A549 (cell line): ENCODE measurements at regions not wholly inside any gene's neighbourhood (a gene's known extent, or its start where the extent isn't known, plus 50 kb on each side); places are given as distances from the start of the nearest gene placed in this dataset.

Experiments used
- ATAC-seq, 2 experiments: fragments of 200-7000 bp in 1 of 2; fragments of >200 bp in 1 of 2; cut with Nextera tagmentation in 1 of 2; cut with Tn5 transposase in 1 of 2; 3 replicates each; pipeline versions ENCODE4 v1.8.0 to v1.9.1; 2018 to 2020; ENCODE audit warnings: mild to moderate bottlenecking in 1 of 2, moderate library complexity in 1 of 2
- CTCF ChIA-PET: fragments of 300-600 bp; sonication (Branson Sonifier 250); formaldehyde crosslinking; extraction: SDS; loops from one replicate; lab custom pipeline; 2021; ENCODE audit warnings: antibody characterized with exemption, inconsistent platforms; lab: Yijun Ruan, JAX
- POLR2A ChIA-PET: fragments of 350-600 bp; formaldehyde crosslinking; extraction: SDS; loops from one replicate; lab custom pipeline; 2021; ENCODE audit warnings: antibody characterized with exemption, inconsistent platforms; lab: Yijun Ruan, JAX
- DNase-seq, 2 experiments: peaks; one replicate each; pipeline versions ENCODE4 v3.0.0 to v3.0.0-alpha.2; 2011 to 2016; ENCODE audit warnings: low read depth in 1 of 2, low spot score in 1 of 2
- FAIRE-seq: peaks from 2 replicates; lab custom pipeline; 2011; peaks lifted over from hg19 to GRCh38; lab: Jason Lieb, UNC
- H3K27ac ChIP-seq, 2 experiments: fragments of >200 bp; sonication (Bioruptor Twin); formaldehyde crosslinking; 3 replicates each; pipeline ENCODE4 v1.5.1; 2016 to 2017
- H3K4me1 ChIP-seq: fragments of >200 bp; sonication (Bioruptor Twin); formaldehyde crosslinking; 3 replicates; pipeline ENCODE4 v1.6.1; 2016
- H3K4me2 ChIP-seq: fragments of >200 bp; sonication (Bioruptor Twin); formaldehyde crosslinking; 3 replicates; pipeline ENCODE4 v1.6.1; 2016
- H3K4me3 ChIP-seq: fragments of >200 bp; sonication (Bioruptor Twin); formaldehyde crosslinking; 3 replicates; pipeline ENCODE4 v1.5.1; 2016
- H3K9me3 ChIP-seq: fragments of >200 bp; sonication (Bioruptor Twin); formaldehyde crosslinking; 3 replicates; pipeline ENCODE4 v1.6.1; 2016
- ATOH8 ChIP-seq: fragments of 250-450 bp; sonication (Bioruptor Pico); IDR thresholded peaks from 2 replicates; pipeline ENCODE4 v1.5.0; 2020; ENCODE audit warnings: low read depth, mild to moderate bottlenecking, moderate library complexity
- BHLHE40 ChIP-seq: IDR thresholded peaks from 2 replicates; pipeline ENCODE4 v1.6.1; 2012; ENCODE audit warnings: low read depth, low read length, inconsistent platforms
- CBX2 ChIP-seq: fragments of 200-600 bp; sonication (generic); IDR thresholded peaks from 2 replicates; pipeline ENCODE4 v1.6.1; 2016; ENCODE audit warnings: low read depth, mild to moderate bottlenecking, borderline replicate concordance
- CBX8 ChIP-seq: fragments of 200-600 bp; sonication (generic); IDR thresholded peaks from 2 replicates; pipeline ENCODE4 v1.6.1; 2016
- CEBPB ChIP-seq, 2 experiments: fragments of >200 bp in 1 of 2; sonication (Bioruptor Twin) in 1 of 2; formaldehyde crosslinking in 1 of 2; IDR thresholded peaks; 2 replicates each; pipeline ENCODE4 v1.6.1; 2012 to 2016
- E2F6 ChIP-seq: IDR thresholded peaks from 2 replicates; pipeline ENCODE4 v1.6.1; 2012; ENCODE audit warnings: low read depth, borderline replicate concordance
- EHF ChIP-seq: fragments of 250-450 bp; sonication (Bioruptor Pico); IDR thresholded peaks from 2 replicates; pipeline ENCODE4 v1.5.0; 2020; ENCODE audit warnings: mild to moderate bottlenecking
- ESRRA ChIP-seq: fragments of 150-350 bp; IDR thresholded peaks from 2 replicates; pipeline ENCODE4 v1.6.1; 2014; ENCODE audit warnings: mild to moderate bottlenecking, low read length, borderline replicate concordance
- FOSL2 ChIP-seq, 2 experiments: fragments of 450-650 bp in 1 of 2; fragments of >200 bp in 1 of 2; sonication (Bioruptor Twin) in 1 of 2; formaldehyde crosslinking; IDR thresholded peaks; 2 replicates each; pipeline versions ENCODE4 v1.5.0 to v1.6.1; 2016 to 2020; ENCODE audit warnings: mild to moderate bottlenecking in 1 of 2, moderate library complexity in 1 of 2
- HDAC2 ChIP-seq: fragments of 200-600 bp; sonication (generic); IDR thresholded peaks from 2 replicates; pipeline ENCODE4 v1.6.1; 2016
- HEYL ChIP-seq: fragments of 250-450 bp; sonication (Bioruptor Pico); IDR thresholded peaks from 2 replicates; pipeline ENCODE4 v1.8.0; 2021; ENCODE audit warnings: mild to moderate bottlenecking, moderate library complexity
- HOXA7 ChIP-seq: fragments of 250-450 bp; sonication (Bioruptor Pico); IDR thresholded peaks from 2 replicates; pipeline ENCODE4 v1.5.0; 2020; ENCODE audit warnings: mild to moderate bottlenecking, moderate library complexity
- HOXB13 ChIP-seq: fragments of 250-450 bp; sonication (Bioruptor Pico); IDR thresholded peaks from 2 replicates; pipeline ENCODE4 v1.5.0; 2020; ENCODE audit warnings: low read depth, mild to moderate bottlenecking, moderate library complexity
- HOXB5 ChIP-seq: fragments of 250-450 bp; sonication (Bioruptor Pico); IDR thresholded peaks from 2 replicates; pipeline ENCODE4 v1.5.0; 2020; ENCODE audit warnings: mild to moderate bottlenecking, moderate library complexity
- JUN ChIP-seq, 2 experiments: fragments of >200 bp; sonication (Bioruptor Twin); formaldehyde crosslinking; IDR thresholded peaks; 2 replicates in 1 of 2; 3 replicates in 1 of 2; pipeline ENCODE4 v1.6.1; 2016 to 2017
- KDM1A ChIP-seq: fragments of 200-600 bp; sonication (generic); IDR thresholded peaks from 2 replicates; pipeline ENCODE4 v1.6.1; 2016; ENCODE audit warnings: low read depth, mild to moderate bottlenecking
- MAX ChIP-seq: IDR thresholded peaks from 2 replicates; pipeline ENCODE4 v1.6.1; 2012
- MAZ ChIP-seq: fragments of 150-350 bp; IDR thresholded peaks from 2 replicates; pipeline ENCODE4 v1.6.1; 2014; ENCODE audit warnings: antibody characterized with exemption, low read depth, low read length, borderline replicate concordance
- MYC ChIP-seq: IDR thresholded peaks from 2 replicates; pipeline ENCODE4 v1.6.1; 2012; ENCODE audit warnings: mild to moderate bottlenecking, inconsistent platforms, low read length, improper control_type of control experiment, borderline replicate concordance
- NFE2L2 ChIP-seq: fragments of 150-350 bp; conservative IDR thresholded peaks from 2 replicates; pipeline ENCODE4 v1.6.1; 2014; ENCODE audit warnings: low read length
- NR3C1 ChIP-seq: fragments of >200 bp; sonication (Bioruptor Twin); formaldehyde crosslinking; IDR thresholded peaks from 3 replicates; pipeline ENCODE4 v1.6.1; 2017
- RAD21 ChIP-seq, 2 experiments: fragments of >200 bp in 1 of 2; sonication (Bioruptor Twin) in 1 of 2; formaldehyde crosslinking in 1 of 2; IDR thresholded peaks in 1 of 2; conservative IDR thresholded peaks in 1 of 2; 2 replicates in 1 of 2; 3 replicates in 1 of 2; pipeline ENCODE4 v1.6.1; 2012 to 2018; ENCODE audit warnings: inconsistent platforms in 1 of 2
- RCOR1 ChIP-seq: fragments of 150-350 bp; IDR thresholded peaks from 2 replicates; pipeline ENCODE4 v1.6.1; 2014; ENCODE audit warnings: antibody characterized with exemption, low read length, low read depth
- REST ChIP-seq: fragments of 200-600 bp; sonication (generic); IDR thresholded peaks from 2 replicates; pipeline ENCODE4 v1.6.1; 2016; ENCODE audit warnings: antibody characterized with exemption, mild to moderate bottlenecking, moderate library complexity
- SREBF2 ChIP-seq: fragments of 450-650 bp; IDR thresholded peaks from 2 replicates; pipeline ENCODE4 v1.6.1; 2014; ENCODE audit warnings: mild to moderate bottlenecking, moderate library complexity
- TP53 ChIP-seq: fragments of 250-450 bp; sonication (Bioruptor Pico); IDR thresholded peaks from 2 replicates; pipeline ENCODE4 v1.5.0; 2021; ENCODE audit warnings: mild to moderate bottlenecking, moderate library complexity
- ZC3H11A ChIP-seq: fragments of 450-650 bp; IDR thresholded peaks from 2 replicates; pipeline ENCODE4 v1.6.1; 2014; ENCODE audit warnings: antibody characterized with exemption, mild to moderate bottlenecking
- ZFP36 ChIP-seq: fragments of 450-650 bp; IDR thresholded peaks from 2 replicates; pipeline ENCODE4 v1.6.1; 2014; ENCODE audit warnings: borderline replicate concordance; ENCODE audit not compliant: partially characterized antibody
- WGBS: methylation state at CpG from one replicate; pipeline ENCODE4 v1.1.6; 2017; ENCODE audit errors: missing lambda C conversion rate; 5-methylcytosine and 5-hydroxymethylcytosine counted together
- TF ChIP-seq, protein P1 (sequence below): fragments of >200 bp; sonication (Bioruptor Twin); formaldehyde crosslinking; IDR thresholded peaks from 3 replicates; pipeline ENCODE4 v1.5.1; 2016

- no peak for DNase-seq
- Histone ChIP-seq H3K27ac (no peak overlapping the region), H3K9me3 (no peaks in the 10 kb centered on the region; the same call in 2 of the 3 replicates), H3K4me3 (no peak overlapping the region), H3K4me2 (no peak overlapping the region), H3K4me1 (no peaks in the 10 kb centered on the region)
- ChIA-PET CTCF (no interaction called here), POLR2A (no interaction called here)
- WGBS: 0% methylated on average over 1 of the region's 1 CpG
- no peak for ATAC-seq
- TF ChIP-seq MYC: no peak
- no peak for TF ChIP-seq NFE2L2
- TF ChIP-seq E2F6: no peak
- no peak for TF ChIP-seq BHLHE40
- TF ChIP-seq FOSL2 (IDR thresholded peaks at IDR 0.05): no peak
- no peak for TF ChIP-seq FOSL2 (CRISPR knock-in tag; IDR thresholded peaks at IDR 0.05)
- no peak for TF ChIP-seq SREBF2
- TF ChIP-seq TP53: no peak
- TF ChIP-seq HOXB13 (CRISPR knock-in tag): no peak
- no peak for TF ChIP-seq ZC3H11A
- no peak for TF ChIP-seq HOXA7 (CRISPR knock-in tag)
- TF ChIP-seq ESRRA: no peak
- no peak for TF ChIP-seq CEBPB (IDR thresholded peaks at IDR 0.05)
- no peak for TF ChIP-seq RAD21 (conservative IDR thresholded peaks at IDR 0.05 in 1 of 2, IDR thresholded peaks at IDR 0.05 in 1 of 2)
- no peak for TF ChIP-seq RCOR1
- no peak for TF ChIP-seq ZFP36
- no peak for TF ChIP-seq CBX2
- no peak for TF ChIP-seq JUN (IDR thresholded peaks at IDR 0.05)
- TF ChIP-seq CBX8: no peak
- no peak for TF ChIP-seq ATOH8
- TF ChIP-seq HOXB5 (CRISPR knock-in tag): no peak
- no peak for FAIRE-seq
Measured at GRCh38 chr16:35150805-35151312, 1691.4 kb downstream of the TP53TG3F start.

DNA sequence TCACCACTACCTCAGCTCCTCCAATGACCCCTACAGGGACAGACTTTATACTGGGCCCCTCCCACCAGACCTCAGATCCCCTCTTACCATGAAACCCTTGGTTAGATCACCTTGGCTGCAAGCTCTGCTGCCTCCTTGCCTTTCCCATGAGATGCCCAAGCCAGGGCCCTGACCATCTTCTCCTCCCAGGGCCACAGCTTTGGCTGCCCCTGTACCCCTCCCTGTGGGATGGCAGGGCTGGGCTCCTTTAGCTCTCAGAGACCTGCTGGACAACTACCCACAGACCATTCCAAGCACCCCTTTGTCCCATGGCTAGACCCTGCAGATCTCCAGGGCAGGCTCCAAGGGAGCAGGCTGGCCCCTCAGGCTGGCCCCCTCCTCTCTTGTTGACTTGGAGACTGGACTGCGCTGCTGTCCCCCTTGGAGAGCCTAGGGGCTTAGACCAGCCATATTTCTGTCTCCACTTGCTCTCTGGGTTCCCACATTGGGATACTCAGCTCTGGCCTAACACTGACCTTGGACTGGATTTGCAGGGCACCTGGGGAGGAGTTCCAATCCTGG, 1692.7 kb downstream of the TP53TG3F start:
- ATAC-seq (no peak), DNase-seq (no peak), FAIRE-seq (no peak)
- no peak overlapping the region for H3K4me2 ChIP-seq
- H3K4me3 ChIP-seq: no peak overlapping the region
- no peak overlapping the region for H3K27ac ChIP-seq
- no CpG with 5 or more reads among the region's 1 CpG for WGBS
- CTCF ChIA-PET: no interaction called here
- no peak for TF ChIP-seq MAZ
- TF ChIP-seq HEYL (CRISPR knock-in tag): no peak
- no peak for TF ChIP-seq MAX
- TF ChIP-seq ZC3H11A: no peak
- TF ChIP-seq NR3C1: no peak
- TF ChIP-seq JUN (IDR thresholded peaks at IDR 0.05): no peak
- TF ChIP-seq HDAC2: no peak
- TF ChIP-seq KDM1A: no peak
- no peak for TF ChIP-seq MYC
- TF ChIP-seq, protein P1, sequence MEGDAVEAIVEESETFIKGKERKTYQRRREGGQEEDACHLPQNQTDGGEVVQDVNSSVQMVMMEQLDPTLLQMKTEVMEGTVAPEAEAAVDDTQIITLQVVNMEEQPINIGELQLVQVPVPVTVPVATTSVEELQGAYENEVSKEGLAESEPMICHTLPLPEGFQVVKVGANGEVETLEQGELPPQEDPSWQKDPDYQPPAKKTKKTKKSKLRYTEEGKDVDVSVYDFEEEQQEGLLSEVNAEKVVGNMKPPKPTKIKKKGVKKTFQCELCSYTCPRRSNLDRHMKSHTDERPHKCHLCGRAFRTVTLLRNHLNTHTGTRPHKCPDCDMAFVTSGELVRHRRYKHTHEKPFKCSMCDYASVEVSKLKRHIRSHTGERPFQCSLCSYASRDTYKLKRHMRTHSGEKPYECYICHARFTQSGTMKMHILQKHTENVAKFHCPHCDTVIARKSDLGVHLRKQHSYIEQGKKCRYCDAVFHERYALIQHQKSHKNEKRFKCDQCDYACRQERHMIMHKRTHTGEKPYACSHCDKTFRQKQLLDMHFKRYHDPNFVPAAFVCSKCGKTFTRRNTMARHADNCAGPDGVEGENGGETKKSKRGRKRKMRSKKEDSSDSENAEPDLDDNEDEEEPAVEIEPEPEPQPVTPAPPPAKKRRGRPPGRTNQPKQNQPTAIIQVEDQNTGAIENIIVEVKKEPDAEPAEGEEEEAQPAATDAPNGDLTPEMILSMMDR: no peak
- TF ChIP-seq EHF: no peak
- no peak for TF ChIP-seq ATOH8
- TF ChIP-seq REST: no peak
- TF ChIP-seq HOXA7 (CRISPR knock-in tag): no peak
- no peak for TF ChIP-seq ESRRA
- no peaks in the 10 kb centered on the region for H3K4me1 ChIP-seq
- POLR2A ChIA-PET: no interaction called here
- H3K9me3 ChIP-seq: no peaks in the 10 kb centered on the region; the same call in 2 of the 3 replicates
